ENCODE measurements at regions not wholly inside any gene's neighbourhood (a gene's known extent, or its start where the extent isn't known, plus 50 kb on each side); places are given as distances from the start of the nearest gene placed in this dataset.

DNA sequence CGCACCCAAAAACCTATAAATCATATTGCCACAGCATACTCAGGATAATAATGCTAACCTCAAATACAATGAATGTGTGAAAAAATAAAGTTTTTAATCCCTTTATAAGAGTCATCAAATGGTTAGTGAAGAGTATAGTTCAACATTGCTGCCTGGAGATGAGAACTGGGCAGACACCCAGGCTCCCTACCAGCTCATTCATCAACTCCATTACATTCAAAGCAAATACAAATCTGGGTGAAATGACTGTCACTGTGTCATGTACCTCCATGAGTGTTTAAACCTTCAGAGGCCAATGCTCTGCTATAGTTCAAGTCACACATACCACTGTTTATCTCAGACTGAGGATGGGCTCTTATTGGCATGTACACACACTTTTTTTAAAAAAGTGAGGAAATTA, 167.2 kb upstream of the KCNMB2 start:
- H3K4me3 ChIP-seq (ENCODE audit: low read depth in 1 of 3, low read length in 3 of 3) = no peak overlapping the region
- H3K27ac ChIP-seq (ENCODE audit: low read depth in 1 of 2, low read length in 2 of 2) = no peak overlapping the region
- DNase-seq (ENCODE audit: low spot score) = no peak
- peaks cover 0 to 3% (median 0%) of the 10 kb centered on the region in 4 donors for H3K4me1 ChIP-seq (ENCODE audit: control insufficient read depth in 4 of 4, insufficient read depth in 4 of 4, low read length in 3 of 4)
- H3K9ac ChIP-seq (ENCODE audit: low read depth in 1 of 2, low read length in 2 of 2) = no peak overlapping the region
- H3K27me3 ChIP-seq (ENCODE audit: control insufficient read depth in 4 of 4, insufficient read depth in 4 of 4, low read length in 3 of 4) = no peaks in the 10 kb centered on the region
- TF ChIP-seq CTCF (IDR thresholded peaks at IDR 0.05; ENCODE audit: low read depth, low read length, missing input control) (no peak), RXRA (IDR thresholded peaks at IDR 0.05) (no peak), EGR1 (IDR thresholded peaks at IDR 0.05; ENCODE audit: low read depth in 2 of 2) (no peak), JUND (IDR thresholded peaks at IDR 0.05) (no peak), ATF3 (IDR thresholded peaks at IDR 0.05) (no peak), YY1 (IDR thresholded peaks at IDR 0.05) (no peak), FOXA1 (IDR thresholded peaks at IDR 0.05) (no peak), TAF1 (conservative IDR thresholded peaks at IDR 0.05) (no peak), RAD21 (IDR thresholded peaks at IDR 0.05) (no peak), HNF4G (IDR thresholded peaks at IDR 0.05) (no peak), NR2F2 (IDR thresholded peaks at IDR 0.05) (no peak), SP1 (IDR thresholded peaks at IDR 0.05) (no peak), HNF4A (conservative IDR thresholded peaks at IDR 0.05) (no peak), GABPA (IDR thresholded peaks at IDR 0.05 in 1 of 2, conservative IDR thresholded peaks at IDR 0.05 in 1 of 2) (no peak), FOXA2 (IDR thresholded peaks at IDR 0.05) (no peak)
- TF ChIP-seq, protein P1, sequence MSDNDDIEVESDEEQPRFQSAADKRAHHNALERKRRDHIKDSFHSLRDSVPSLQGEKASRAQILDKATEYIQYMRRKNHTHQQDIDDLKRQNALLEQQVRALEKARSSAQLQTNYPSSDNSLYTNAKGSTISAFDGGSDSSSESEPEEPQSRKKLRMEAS (IDR thresholded peaks at IDR 0.05) = no peak
- TF ChIP-seq, protein P2, sequence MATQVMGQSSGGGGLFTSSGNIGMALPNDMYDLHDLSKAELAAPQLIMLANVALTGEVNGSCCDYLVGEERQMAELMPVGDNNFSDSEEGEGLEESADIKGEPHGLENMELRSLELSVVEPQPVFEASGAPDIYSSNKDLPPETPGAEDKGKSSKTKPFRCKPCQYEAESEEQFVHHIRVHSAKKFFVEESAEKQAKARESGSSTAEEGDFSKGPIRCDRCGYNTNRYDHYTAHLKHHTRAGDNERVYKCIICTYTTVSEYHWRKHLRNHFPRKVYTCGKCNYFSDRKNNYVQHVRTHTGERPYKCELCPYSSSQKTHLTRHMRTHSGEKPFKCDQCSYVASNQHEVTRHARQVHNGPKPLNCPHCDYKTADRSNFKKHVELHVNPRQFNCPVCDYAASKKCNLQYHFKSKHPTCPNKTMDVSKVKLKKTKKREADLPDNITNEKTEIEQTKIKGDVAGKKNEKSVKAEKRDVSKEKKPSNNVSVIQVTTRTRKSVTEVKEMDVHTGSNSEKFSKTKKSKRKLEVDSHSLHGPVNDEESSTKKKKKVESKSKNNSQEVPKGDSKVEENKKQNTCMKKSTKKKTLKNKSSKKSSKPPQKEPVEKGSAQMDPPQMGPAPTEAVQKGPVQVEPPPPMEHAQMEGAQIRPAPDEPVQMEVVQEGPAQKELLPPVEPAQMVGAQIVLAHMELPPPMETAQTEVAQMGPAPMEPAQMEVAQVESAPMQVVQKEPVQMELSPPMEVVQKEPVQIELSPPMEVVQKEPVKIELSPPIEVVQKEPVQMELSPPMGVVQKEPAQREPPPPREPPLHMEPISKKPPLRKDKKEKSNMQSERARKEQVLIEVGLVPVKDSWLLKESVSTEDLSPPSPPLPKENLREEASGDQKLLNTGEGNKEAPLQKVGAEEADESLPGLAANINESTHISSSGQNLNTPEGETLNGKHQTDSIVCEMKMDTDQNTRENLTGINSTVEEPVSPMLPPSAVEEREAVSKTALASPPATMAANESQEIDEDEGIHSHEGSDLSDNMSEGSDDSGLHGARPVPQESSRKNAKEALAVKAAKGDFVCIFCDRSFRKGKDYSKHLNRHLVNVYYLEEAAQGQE (IDR thresholded peaks at IDR 0.05) = no peak
- TF ChIP-seq, protein P3, sequence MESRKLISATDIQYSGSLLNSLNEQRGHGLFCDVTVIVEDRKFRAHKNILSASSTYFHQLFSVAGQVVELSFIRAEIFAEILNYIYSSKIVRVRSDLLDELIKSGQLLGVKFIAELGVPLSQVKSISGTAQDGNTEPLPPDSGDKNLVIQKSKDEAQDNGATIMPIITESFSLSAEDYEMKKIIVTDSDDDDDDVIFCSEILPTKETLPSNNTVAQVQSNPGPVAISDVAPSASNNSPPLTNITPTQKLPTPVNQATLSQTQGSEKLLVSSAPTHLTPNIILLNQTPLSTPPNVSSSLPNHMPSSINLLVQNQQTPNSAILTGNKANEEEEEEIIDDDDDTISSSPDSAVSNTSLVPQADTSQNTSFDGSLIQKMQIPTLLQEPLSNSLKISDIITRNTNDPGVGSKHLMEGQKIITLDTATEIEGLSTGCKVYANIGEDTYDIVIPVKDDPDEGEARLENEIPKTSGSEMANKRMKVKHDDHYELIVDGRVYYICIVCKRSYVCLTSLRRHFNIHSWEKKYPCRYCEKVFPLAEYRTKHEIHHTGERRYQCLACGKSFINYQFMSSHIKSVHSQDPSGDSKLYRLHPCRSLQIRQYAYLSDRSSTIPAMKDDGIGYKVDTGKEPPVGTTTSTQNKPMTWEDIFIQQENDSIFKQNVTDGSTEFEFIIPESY (IDR thresholded peaks at IDR 0.05) = no peak
- H3K36me3 ChIP-seq (ENCODE audit: control insufficient read depth in 4 of 4, insufficient read depth in 3 of 4, low read depth in 1 of 4, low read length in 3 of 4) = no peaks in the 10 kb centered on the region
- WGBS = 100% methylated on average over 1 of the region's 1 CpG
- H3K9me3 ChIP-seq (ENCODE audit: control insufficient read depth in 4 of 4, low read length in 3 of 4) = no peaks in the 10 kb centered on the region
